ENCODE measurements at regions not wholly inside any gene's neighbourhood (a gene's known extent, or its start where the extent isn't known, plus 50 kb on each side); places are given as distances from the start of the nearest gene placed in this dataset.

DNA sequence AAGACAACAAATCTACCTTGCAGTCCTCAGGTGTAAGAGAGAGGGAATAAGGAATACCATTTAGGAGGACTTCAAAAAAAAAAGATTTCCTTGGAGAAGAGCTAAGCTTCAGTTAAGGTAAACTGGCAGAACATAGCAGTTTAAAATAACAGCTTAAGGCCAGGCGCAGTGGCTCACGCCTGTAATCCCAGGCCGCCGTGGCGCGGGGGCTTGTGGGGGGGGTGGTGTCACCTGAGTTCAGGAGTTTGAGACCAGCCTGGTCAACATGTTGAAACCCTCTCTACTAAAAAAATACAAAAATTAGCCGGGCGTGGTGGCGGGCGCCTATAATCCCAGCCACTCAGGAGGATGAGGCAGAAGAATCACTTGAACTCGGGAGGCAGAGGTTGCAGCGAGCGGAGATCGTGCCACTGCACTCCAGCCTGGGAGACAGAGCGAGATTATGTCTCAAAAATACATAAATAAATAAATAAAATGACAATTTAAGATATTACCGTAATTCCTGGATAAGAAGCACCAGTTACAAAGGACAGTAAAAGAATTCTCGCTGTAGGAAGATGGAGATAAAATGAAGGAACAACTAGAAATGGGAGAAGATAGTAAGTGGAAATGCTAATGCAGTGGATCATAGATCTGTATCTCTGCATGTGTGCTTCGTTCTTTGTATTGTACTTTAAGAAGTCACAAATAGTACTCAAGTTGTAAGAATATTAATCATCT is 1140.2 kb downstream of the NCAM2 start:
- ChIA-PET POLR2A (interaction anchor here (0.6 to 0.7 kb wide), 2 partner anchors 17 to 56 kb away, joined by 3 read pairs; no protein-coding TSS in a partner anchor), CTCF (no interaction called here)
- Mint-ChIP-seq H3K9me3 (ENCODE audit: unreplicated experiment) (peaks cover 8% of the 10 kb centered on the region), H3K27me3 (ENCODE audit: insufficient read depth, unreplicated experiment) (no peaks in the 10 kb centered on the region), H3K4me3 (ENCODE audit: unreplicated experiment) (no peak overlapping the region), H3K36me3 (ENCODE audit: insufficient read depth, unreplicated experiment) (no peaks in the 10 kb centered on the region), H3K27ac (ENCODE audit: low read depth, unreplicated experiment) (no peak overlapping the region), H3K4me1 (ENCODE audit: insufficient read depth, unreplicated experiment) (no peaks in the 10 kb centered on the region)
- intact Hi-C loops (cut with micrococcal nuclease) = no loop called here
- BruUV-seq (replicated peaks) = no TSS peak
- TF ChIP-seq, protein P1, sequence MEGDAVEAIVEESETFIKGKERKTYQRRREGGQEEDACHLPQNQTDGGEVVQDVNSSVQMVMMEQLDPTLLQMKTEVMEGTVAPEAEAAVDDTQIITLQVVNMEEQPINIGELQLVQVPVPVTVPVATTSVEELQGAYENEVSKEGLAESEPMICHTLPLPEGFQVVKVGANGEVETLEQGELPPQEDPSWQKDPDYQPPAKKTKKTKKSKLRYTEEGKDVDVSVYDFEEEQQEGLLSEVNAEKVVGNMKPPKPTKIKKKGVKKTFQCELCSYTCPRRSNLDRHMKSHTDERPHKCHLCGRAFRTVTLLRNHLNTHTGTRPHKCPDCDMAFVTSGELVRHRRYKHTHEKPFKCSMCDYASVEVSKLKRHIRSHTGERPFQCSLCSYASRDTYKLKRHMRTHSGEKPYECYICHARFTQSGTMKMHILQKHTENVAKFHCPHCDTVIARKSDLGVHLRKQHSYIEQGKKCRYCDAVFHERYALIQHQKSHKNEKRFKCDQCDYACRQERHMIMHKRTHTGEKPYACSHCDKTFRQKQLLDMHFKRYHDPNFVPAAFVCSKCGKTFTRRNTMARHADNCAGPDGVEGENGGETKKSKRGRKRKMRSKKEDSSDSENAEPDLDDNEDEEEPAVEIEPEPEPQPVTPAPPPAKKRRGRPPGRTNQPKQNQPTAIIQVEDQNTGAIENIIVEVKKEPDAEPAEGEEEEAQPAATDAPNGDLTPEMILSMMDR (IDR thresholded peaks at IDR 0.05; ENCODE audit: unreplicated experiment) = no peak
- no peak for DNase-seq (ENCODE audit: unreplicated experiment)

DNA sequence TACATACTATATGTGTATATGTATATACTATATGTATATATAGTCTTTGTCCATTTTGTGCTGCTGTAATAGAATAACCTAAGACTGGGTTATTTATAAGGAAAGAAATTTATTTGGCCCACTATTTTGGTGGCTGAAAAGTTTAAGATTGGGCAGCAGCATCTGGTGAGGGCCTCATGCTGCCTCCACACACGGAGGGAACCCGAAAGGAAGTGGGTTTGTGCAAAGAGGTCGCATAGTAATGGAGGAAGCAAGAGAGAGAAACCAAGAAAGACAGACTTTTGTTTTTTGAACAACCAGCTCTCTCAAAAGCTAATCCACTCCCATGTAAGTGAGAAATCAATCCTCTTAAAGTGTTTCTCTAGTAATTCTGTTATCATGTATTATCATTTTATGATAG is 1147.3 kb downstream of the NCAM2 start:
- H3K4me3 Mint-ChIP-seq (ENCODE audit: unreplicated experiment) = no peak overlapping the region
- no TSS peak for BruUV-seq (replicated peaks)
- no peak for DNase-seq (ENCODE audit: unreplicated experiment)
- H3K36me3 Mint-ChIP-seq (ENCODE audit: insufficient read depth, unreplicated experiment) = no peaks in the 10 kb centered on the region
- no peaks in the 10 kb centered on the region for H3K4me1 Mint-ChIP-seq (ENCODE audit: insufficient read depth, unreplicated experiment)
- peaks cover 9% of the 10 kb centered on the region for H3K9me3 Mint-ChIP-seq (ENCODE audit: unreplicated experiment)
- POLR2A ChIA-PET = no interaction called here
- intact Hi-C loops (cut with micrococcal nuclease) = no loop called here
- CTCF ChIA-PET = interaction anchor here (0.9 kb wide), 1 partner anchor 14 kb away, joined by 3 read pairs; no protein-coding TSS in a partner anchor
- no peak overlapping the region for H3K27ac Mint-ChIP-seq (ENCODE audit: low read depth, unreplicated experiment)
- TF ChIP-seq, protein P1 (IDR thresholded peaks at IDR 0.05; ENCODE audit: unreplicated experiment) = no peak
- H3K27me3 Mint-ChIP-seq (ENCODE audit: insufficient read depth, unreplicated experiment) = no peaks in the 10 kb centered on the region

DNA sequence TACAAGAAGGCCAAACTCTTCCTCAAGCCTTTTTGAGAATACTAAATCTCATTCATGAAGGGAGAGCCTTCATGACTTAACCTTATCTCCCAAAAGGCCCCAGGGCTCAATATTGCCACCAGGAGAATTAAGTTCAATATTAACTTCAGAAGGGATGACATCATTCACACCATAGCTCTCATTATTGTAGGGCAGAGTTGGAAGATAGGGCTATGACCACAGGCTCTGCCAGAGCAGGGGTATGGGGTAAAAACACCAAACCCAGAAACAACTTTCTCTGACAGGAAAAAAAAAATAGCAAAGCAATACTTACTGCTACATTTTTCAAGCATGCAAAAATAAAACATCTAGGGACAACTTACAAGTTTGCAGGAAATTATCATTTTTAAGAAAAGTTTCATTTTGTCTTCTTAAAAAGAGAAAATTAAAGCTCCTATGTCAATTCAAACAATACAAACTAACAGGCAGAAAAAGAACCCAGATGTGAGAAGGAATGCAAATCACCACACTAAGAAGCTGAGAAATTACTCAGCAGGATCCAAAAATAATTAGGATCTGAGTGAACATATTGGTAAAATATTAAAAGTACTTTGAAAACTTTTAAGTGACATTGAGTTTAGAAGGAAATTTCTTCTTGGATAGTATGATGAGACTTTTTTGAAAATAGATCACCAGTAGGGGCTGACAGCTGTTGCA is 1156.5 kb downstream of the NCAM2 start:
- no peaks in the 10 kb centered on the region for H3K27me3 Mint-ChIP-seq (ENCODE audit: insufficient read depth, unreplicated experiment)
- H3K36me3 Mint-ChIP-seq (ENCODE audit: insufficient read depth, unreplicated experiment) = no peaks in the 10 kb centered on the region
- H3K9me3 Mint-ChIP-seq (ENCODE audit: unreplicated experiment) = no peaks in the 10 kb centered on the region
- TF ChIP-seq, protein P1 (IDR thresholded peaks at IDR 0.05; ENCODE audit: unreplicated experiment) = no peak
- no peak overlapping the region for H3K4me3 Mint-ChIP-seq (ENCODE audit: unreplicated experiment)
- CTCF ChIA-PET = no interaction called here
- no TSS peak for BruUV-seq (replicated peaks)
- H3K27ac Mint-ChIP-seq (ENCODE audit: low read depth, unreplicated experiment) = no peak overlapping the region
- H3K4me1 Mint-ChIP-seq (ENCODE audit: insufficient read depth, unreplicated experiment) = no peaks in the 10 kb centered on the region
- intact Hi-C loops (cut with micrococcal nuclease) = no loop called here
- DNase-seq (ENCODE audit: unreplicated experiment) = no peak
- POLR2A ChIA-PET = interaction anchor here (0.7 kb wide), 1 partner anchor 16 kb away, joined by 3 read pairs; no protein-coding TSS in a partner anchor

DNA sequence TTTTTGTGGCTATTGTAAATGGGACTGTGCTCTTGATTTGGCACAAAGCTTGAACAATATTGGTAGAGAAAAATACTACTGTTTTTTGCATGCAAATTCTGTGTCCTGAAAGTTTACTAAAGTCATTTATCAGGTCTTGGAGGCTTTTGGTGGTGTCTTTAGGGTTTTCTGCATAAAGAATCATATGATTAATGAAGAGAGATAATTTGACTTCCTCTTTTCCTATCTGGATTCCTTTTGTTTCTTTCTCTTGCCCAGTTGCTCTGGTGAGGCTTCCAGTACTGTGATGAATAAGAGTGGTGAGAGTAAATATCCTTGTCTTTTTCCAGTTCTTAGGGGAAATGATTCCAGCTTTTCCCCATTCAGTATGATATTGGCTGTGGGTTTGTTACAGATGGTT is 1166.7 kb downstream of the NCAM2 start:
- Mint-ChIP-seq H3K9me3 (ENCODE audit: unreplicated experiment) (peaks cover 10% of the 10 kb centered on the region), H3K4me3 (ENCODE audit: unreplicated experiment) (no peak overlapping the region), H3K4me1 (ENCODE audit: insufficient read depth, unreplicated experiment) (no peaks in the 10 kb centered on the region), H3K27ac (ENCODE audit: low read depth, unreplicated experiment) (no peak overlapping the region), H3K27me3 (ENCODE audit: insufficient read depth, unreplicated experiment) (no peaks in the 10 kb centered on the region), H3K36me3 (ENCODE audit: insufficient read depth, unreplicated experiment) (no peaks in the 10 kb centered on the region)
- TF ChIP-seq, protein P1 (IDR thresholded peaks at IDR 0.05; ENCODE audit: unreplicated experiment) = no peak
- BruUV-seq (replicated peaks) = no TSS peak
- DNase-seq (ENCODE audit: unreplicated experiment) = no peak
- ChIA-PET POLR2A (interaction anchor here (0.7 kb wide), 1 partner anchor 409 kb away, joined by 4 read pairs; no protein-coding TSS in a partner anchor), CTCF (no interaction called here)
- intact Hi-C loops (cut with micrococcal nuclease) = no loop called here
